PFSK-1 (cell line): ENCODE measurements at regions not wholly inside any gene's neighbourhood (a gene's known extent, or its start where the extent isn't known, plus 50 kb on each side); places are given as distances from the start of the nearest gene placed in this dataset.

Experiments used
- FOXP2 ChIP-seq: optimal IDR thresholded peaks from 2 replicates; pipeline ENCODE3; 2011; ENCODE audit warnings: borderline replicate concordance, control low read depth, inconsistent platforms; ENCODE audit not compliant: insufficient read depth; ENCODE audit errors: extremely low read length, extremely low read depth
- POLR2AphosphoS5 ChIP-seq: IDR thresholded peaks from 2 replicates; pipeline ENCODE4 v1.6.1; 2012; ENCODE audit warnings: low read depth, mild to moderate bottlenecking, control low read depth, low read length, moderate library complexity
- REST ChIP-seq, 2 experiments: IDR thresholded peaks; 2 replicates each; pipeline versions ENCODE4 v1.6.1 to v1.8.0; 2011 to 2012; ENCODE audit warnings: low read depth in 2 of 2, low read length in 2 of 2, control low read depth in 1 of 2, inconsistent platforms in 1 of 2, mild to moderate bottlenecking in 1 of 2, moderate library complexity in 1 of 2; ENCODE audit not compliant: insufficient read depth in 1 of 2
- SIN3A ChIP-seq: IDR thresholded peaks from 2 replicates; pipeline ENCODE4 v1.6.1; 2012; ENCODE audit warnings: mild to moderate bottlenecking, low read length, moderate library complexity, borderline replicate concordance; ENCODE audit not compliant: insufficient read depth
- TAF1 ChIP-seq: IDR thresholded peaks from 2 replicates; pipeline ENCODE4 v1.6.1; 2012; ENCODE audit warnings: low read length, control low read depth, borderline replicate concordance; ENCODE audit not compliant: insufficient read depth

- TF ChIP-seq POLR2AphosphoS5 (no peak), SIN3A (no peak), FOXP2 (no peak), TAF1 (no peak), REST (IDR thresholded peaks at IDR 0.05; ENCODE audit: insufficient read depth in 1 of 2, low read depth in 2 of 2, low read length in 2 of 2) (no peak)
Measured at GRCh38 chr14:42140001-42140400, 533.3 kb downstream of the LRFN5 start.

GRCh38 chr14:42138406-42138805 lies 531.7 kb downstream of the LRFN5 start:
- TF ChIP-seq FOXP2, result no peak

GRCh38 chr14:42130815-42131214 lies 524.1 kb downstream of the LRFN5 start:
- TF ChIP-seq FOXP2, result no peak
- TF ChIP-seq SIN3A, result no peak
- TF ChIP-seq TAF1, result no peak
- TF ChIP-seq POLR2AphosphoS5, result no peak
- no peak for TF ChIP-seq REST (IDR thresholded peaks at IDR 0.05; ENCODE audit: insufficient read depth in 1 of 2, low read depth in 2 of 2, low read length in 2 of 2)

GRCh38 chr14:42123526-42123925 lies 516.9 kb downstream of the LRFN5 start:
- TF ChIP-seq POLR2AphosphoS5 (no peak), SIN3A (no peak), FOXP2 (no peak), REST (IDR thresholded peaks at IDR 0.05; ENCODE audit: insufficient read depth in 1 of 2, low read depth in 2 of 2, low read length in 2 of 2) (no peak), TAF1 (no peak)

- TF ChIP-seq SIN3A (no peak), FOXP2 (no peak), TAF1 (no peak), POLR2AphosphoS5 (no peak), REST (IDR thresholded peaks at IDR 0.05; ENCODE audit: insufficient read depth in 1 of 2, low read depth in 2 of 2, low read length in 2 of 2) (no peak)
Measured at GRCh38 chr14:42113358-42114069, 506.8 kb downstream of the LRFN5 start.

- TF ChIP-seq FOXP2, result no peak
- no peak for TF ChIP-seq TAF1
- no peak for TF ChIP-seq POLR2AphosphoS5
- no peak for TF ChIP-seq REST (IDR thresholded peaks at IDR 0.05; ENCODE audit: insufficient read depth in 1 of 2, low read depth in 2 of 2, low read length in 2 of 2)
- no peak for TF ChIP-seq SIN3A
Measured at GRCh38 chr14:42112108-42112507, 505.4 kb downstream of the LRFN5 start.
